GM23338 (cell line): ENCODE measurements at regions not wholly inside any gene's neighbourhood (a gene's known extent, or its start where the extent isn't known, plus 50 kb on each side); places are given as distances from the start of the nearest gene placed in this dataset.

Experiments used
- ATAC-seq: fragments of 200-7000 bp; cut with Tn5 transposase; 3 replicates; pipeline ENCODE4 v1.9.1; 2020
- DNase-seq: peaks from one replicate; pipeline ENCODE4 v3.0.0-alpha.2; 2015; ENCODE audit warnings: low spot score
- H2AFZ ChIP-seq: fragments of 200-600 bp; sonication (generic); 2 replicates; pipeline ENCODE4 v1.8.0; 2016; ENCODE audit warnings: antibody characterized with exemption, mild to moderate bottlenecking, moderate library complexity
- H3F3A ChIP-seq: fragments of 200-600 bp; sonication (generic); replicated peaks from 2 replicates; pipeline ENCODE4 v1.8.0; 2017; ENCODE audit warnings: antibody characterized with exemption, mixed run types, low read depth
- H3K27ac ChIP-seq: fragments of 200-600 bp; sonication (generic); 2 replicates; pipeline ENCODE4 v1.6.1; 2016; ENCODE audit warnings: low read depth
- H3K27me3 ChIP-seq: fragments of 200-600 bp; sonication (generic); 2 replicates; pipeline ENCODE4 v1.8.0; 2016; ENCODE audit warnings: mild to moderate bottlenecking, mixed run types, moderate library complexity; ENCODE audit not compliant: insufficient read depth
- H3K36me3 ChIP-seq: fragments of 200-600 bp; sonication (generic); 2 replicates; pipeline ENCODE4 v1.8.0; 2016; ENCODE audit warnings: mild to moderate bottlenecking; ENCODE audit not compliant: insufficient read depth
- H3K4me1 ChIP-seq: fragments of 200-600 bp; sonication (generic); 2 replicates; pipeline ENCODE4 v1.8.0; 2016; ENCODE audit warnings: mild to moderate bottlenecking, moderate library complexity; ENCODE audit not compliant: insufficient read depth
- H3K4me2 ChIP-seq: fragments of 200-600 bp; sonication (generic); 2 replicates; pipeline ENCODE4 v1.7.1; 2017; ENCODE audit warnings: mixed run types
- H3K4me3 ChIP-seq: fragments of 200-600 bp; sonication (generic); 2 replicates; pipeline ENCODE4 v1.6.1; 2016; ENCODE audit warnings: mixed run types
- H3K79me2 ChIP-seq: fragments of 200-600 bp; sonication (generic); replicated peaks from 2 replicates; pipeline ENCODE4 v1.8.0; 2017; ENCODE audit warnings: mild to moderate bottlenecking; ENCODE audit not compliant: insufficient read depth
- H3K9me2 ChIP-seq: fragments of 200-600 bp; sonication (generic); 2 replicates; pipeline ENCODE4 v1.8.0; 2017; ENCODE audit not compliant: insufficient read depth
- H4K20me1 ChIP-seq: fragments of 200-600 bp; sonication (generic); replicated peaks from 2 replicates; pipeline ENCODE4 v1.8.0; 2017; ENCODE audit warnings: mild to moderate bottlenecking; ENCODE audit not compliant: insufficient read depth
- H3K27ac Mint-ChIP-seq: 2 replicates; pipeline ENCODE4 v1.8.0; 2020; ENCODE audit warnings: inconsistent platforms, mild to moderate bottlenecking, moderate library complexity, mixed read lengths
- H3K27me3 Mint-ChIP-seq: 3 replicates; pipeline ENCODE4 v1.8.0; 2022; ENCODE audit warnings: low read depth, mild to moderate bottlenecking, moderate library complexity, mixed read lengths, inconsistent platforms; ENCODE audit not compliant: insufficient read depth, poor library complexity
- H3K36me3 Mint-ChIP-seq: 3 replicates; pipeline ENCODE4 v1.8.0; 2021; ENCODE audit warnings: low read depth, mild to moderate bottlenecking, inconsistent platforms, moderate library complexity, mixed read lengths
- H3K4me1 Mint-ChIP-seq: 3 replicates; pipeline ENCODE4 v1.8.0; 2020; ENCODE audit warnings: mild to moderate bottlenecking, inconsistent platforms, mixed read lengths
- H3K4me3 Mint-ChIP-seq: 3 replicates; pipeline ENCODE4 v1.8.0; 2021; ENCODE audit warnings: moderate library complexity, mild to moderate bottlenecking, inconsistent platforms, mixed read lengths
- H3K9me3 Mint-ChIP-seq: 3 replicates; pipeline ENCODE4 v1.8.0; 2020; ENCODE audit warnings: moderate library complexity, mild to moderate bottlenecking, inconsistent platforms, mixed read lengths
- CREB1 ChIP-seq: fragments of 250-450 bp; sonication (Bioruptor Pico); IDR thresholded peaks from 2 replicates; pipeline ENCODE4 v1.5.0; 2020; ENCODE audit warnings: low read depth, mild to moderate bottlenecking, moderate library complexity
- CTCF ChIP-seq, 2 experiments: fragments of 200-600 bp in 1 of 2; sonication (generic) in 1 of 2; conservative IDR thresholded peaks; 2 replicates each; pipeline versions ENCODE4 v1.5.1 to v1.6.1; 2016 to 2017; ENCODE audit warnings: antibody characterized with exemption in 2 of 2, low read depth in 2 of 2, mild to moderate bottlenecking in 2 of 2, moderate library complexity in 1 of 2
- ETS1 ChIP-seq: IDR thresholded peaks from 2 replicates; pipeline ENCODE4 v1.6.1; 2016; ENCODE audit warnings: antibody characterized with exemption
- EZH2 ChIP-seq: fragments of 200-600 bp; sonication (generic); IDR thresholded peaks from one replicate; pipeline ENCODE4 v1.8.0; 2017; ENCODE audit warnings: antibody characterized with exemption, mild to moderate bottlenecking, low read depth; ENCODE audit not compliant: unreplicated experiment
- EZH2phosphoT487 ChIP-seq: fragments of 200-600 bp; sonication (generic); IDR thresholded peaks from one replicate; pipeline ENCODE4 v1.8.1; 2018; ENCODE audit warnings: antibody characterized with exemption; ENCODE audit not compliant: unreplicated experiment
- JUNB ChIP-seq: IDR thresholded peaks from one replicate; pipeline ENCODE4 v1.6.1; 2016; ENCODE audit warnings: antibody characterized with exemption; ENCODE audit not compliant: unreplicated experiment
- NANOG ChIP-seq: IDR thresholded peaks from 2 replicates; pipeline ENCODE4 v1.6.1; 2016; ENCODE audit warnings: antibody characterized with exemption, borderline replicate concordance
- POLR2AphosphoS5 ChIP-seq: IDR thresholded peaks from 2 replicates; pipeline ENCODE4 v1.6.1; 2016; ENCODE audit warnings: antibody characterized with exemption, low read depth
- REST ChIP-seq: IDR thresholded peaks from one replicate; pipeline ENCODE4 v1.6.1; 2018; ENCODE audit warnings: antibody characterized with exemption; ENCODE audit not compliant: unreplicated experiment
- STAT1 ChIP-seq: IDR thresholded peaks from one replicate; pipeline ENCODE4 v1.6.1; 2016; ENCODE audit warnings: antibody characterized with exemption; ENCODE audit not compliant: unreplicated experiment
- ZNF114 ChIP-seq: fragments of 250-450 bp; sonication (Bioruptor Pico); IDR thresholded peaks from 2 replicates; pipeline ENCODE4 v1.5.0; 2020; ENCODE audit warnings: mild to moderate bottlenecking, moderate library complexity
- ZNF331 ChIP-seq: fragments of 250-450 bp; sonication (Bioruptor Pico); IDR thresholded peaks from 2 replicates; pipeline ENCODE4 v1.5.0; 2020; ENCODE audit warnings: low read depth, mild to moderate bottlenecking, moderate library complexity

GRCh38 chr2:139556789-139557188 is 776.6 kb upstream of the NXPH2 start:
- no peaks in the 10 kb centered on the region for H3K36me3 ChIP-seq
- Mint-ChIP-seq H3K27ac (no peak overlapping the region), H3K9me3 (peaks cover 3% of the 10 kb centered on the region; the same call in 1 of the 3 replicates), H3K4me3 (no peak overlapping the region), H3K4me1 (no peaks in the 10 kb centered on the region), H3K36me3 (no peaks in the 10 kb centered on the region), H3K27me3 (peaks cover 5% of the 10 kb centered on the region)
- no peaks in the 10 kb centered on the region; the same call in 1 of the 2 replicates for H3K9me2 ChIP-seq
- H3K79me2 ChIP-seq = no peaks in the 10 kb centered on the region
- H3F3A ChIP-seq = no peaks in the 10 kb centered on the region
- no peak overlapping the region for H3K27ac ChIP-seq
- no peak for TF ChIP-seq STAT1
- no peak for TF ChIP-seq EZH2
- TF ChIP-seq JUNB = no peak
- no peak for TF ChIP-seq REST
- no peak for TF ChIP-seq NANOG
- no peak for TF ChIP-seq ETS1
- TF ChIP-seq ZNF331 (CRISPR knock-in tag) = no peak
- TF ChIP-seq CREB1 (CRISPR knock-in tag) = no peak
- no peak for TF ChIP-seq POLR2AphosphoS5
- no peak for TF ChIP-seq ZNF114
- no peak overlapping the region for H3K4me2 ChIP-seq
- ATAC-seq (no peak), DNase-seq (no peak)
- H4K20me1 ChIP-seq = no peaks in the 10 kb centered on the region
- no peaks in the 10 kb centered on the region for H3K4me1 ChIP-seq
- H2AFZ ChIP-seq = no peak overlapping the region
- H3K4me3 ChIP-seq = no peak overlapping the region
- no peaks in the 10 kb centered on the region for H3K27me3 ChIP-seq

- peaks cover 6% of the 10 kb centered on the region for H3K27me3 Mint-ChIP-seq
- H4K20me1 ChIP-seq = no peaks in the 10 kb centered on the region
- peaks cover 14% of the 10 kb centered on the region; the same call in 2 of the 3 replicates for H3K9me3 Mint-ChIP-seq
- no peaks in the 10 kb centered on the region for H3K36me3 ChIP-seq
- no peak overlapping the region for H3K4me3 ChIP-seq
- H2AFZ ChIP-seq = no peak overlapping the region
- H3K4me2 ChIP-seq = no peak overlapping the region
- H3K27ac ChIP-seq = no peak overlapping the region
- H3K27ac Mint-ChIP-seq = no peak overlapping the region
- ATAC-seq (no peak), DNase-seq (no peak)
- no peaks in the 10 kb centered on the region for H3K79me2 ChIP-seq
- no peaks in the 10 kb centered on the region for H3K4me1 ChIP-seq
- H3F3A ChIP-seq = no peaks in the 10 kb centered on the region
- no peaks in the 10 kb centered on the region for H3K4me1 Mint-ChIP-seq
- H3K36me3 Mint-ChIP-seq = peaks cover 4% of the 10 kb centered on the region; the same call in 2 of the 3 replicates
- no peak overlapping the region for H3K4me3 Mint-ChIP-seq
- H3K9me2 ChIP-seq = no peaks in the 10 kb centered on the region
- H3K27me3 ChIP-seq = no peaks in the 10 kb centered on the region
- TF ChIP-seq CTCF (conservative IDR thresholded peaks at IDR 0.05; ENCODE audit: low read depth in 2 of 2) (no peak), ZNF331 (CRISPR knock-in tag) (no peak), EZH2 (no peak), POLR2AphosphoS5 (no peak), JUNB (no peak), EZH2phosphoT487 (no peak), STAT1 (no peak), NANOG (no peak), ETS1 (no peak), REST (no peak), ZNF114 (no peak), CREB1 (CRISPR knock-in tag) (no peak)
These were observed 770.7 kb upstream of the NXPH2 start for GRCh38 chr2:139550873-139551272.
